Duodenal mucosa (tissue), 2 donors: ENCODE measurements at regions not wholly inside any gene's neighbourhood (a gene's known extent, or its start where the extent isn't known, plus 50 kb on each side); places are given as distances from the start of the nearest gene placed in this dataset.

Experiments
- H3K27ac ChIP-seq: one replicate; pipeline ENCODE4 v1.7.0; 2013; ENCODE audit warnings: low read depth, low read length
- H3K27me3 ChIP-seq, 2 donors: one replicate each; pipeline ENCODE4 v1.7.0; 2013; ENCODE audit warnings: low read length in 2 of 2, control low read depth in 1 of 2; ENCODE audit not compliant: insufficient read depth in 2 of 2, control insufficient read depth in 1 of 2
- H3K36me3 ChIP-seq, 2 donors: one replicate each; pipeline ENCODE4 v1.7.0; 2013; ENCODE audit warnings: low read length in 2 of 2, control low read depth in 1 of 2; ENCODE audit not compliant: insufficient read depth in 2 of 2, control insufficient read depth in 1 of 2
- H3K4me1 ChIP-seq, 2 donors: one replicate each; pipeline ENCODE4 v1.7.0; 2013; ENCODE audit warnings: low read length in 2 of 2, control low read depth in 1 of 2; ENCODE audit not compliant: insufficient read depth in 2 of 2, control insufficient read depth in 1 of 2
- H3K4me3 ChIP-seq, 2 donors: one replicate each; pipeline ENCODE4 v1.7.0; 2013; ENCODE audit warnings: low read length in 2 of 2, low read depth in 1 of 2
- H3K9ac ChIP-seq, 2 donors: one replicate each; pipeline ENCODE4 v1.7.0; 2013; ENCODE audit warnings: low read length in 2 of 2, low read depth in 1 of 2
- H3K9me3 ChIP-seq, 2 donors: one replicate each; pipeline ENCODE4 v1.7.0; 2013; ENCODE audit warnings: low read length in 2 of 2, control low read depth in 1 of 2; ENCODE audit not compliant: control insufficient read depth in 1 of 2

- no peak overlapping the region for H3K4me3 ChIP-seq
These were observed 994.0 kb upstream of the SEMA6D start for GRCh38 chr15:46723308-46723707.

GRCh38 chr15:46732060-46732459, 985.2 kb upstream of the SEMA6D start:
- H3K9ac ChIP-seq, result no peak overlapping the region
- no peak overlapping the region for H3K4me3 ChIP-seq
- H3K4me1 ChIP-seq, result no peaks in the 10 kb centered on the region
- no peaks in the 10 kb centered on the region for H3K27me3 ChIP-seq
- H3K36me3 ChIP-seq, result no peaks in the 10 kb centered on the region
- peaks cover 7 to 17% of the 10 kb centered on the region in 2 donors for H3K9me3 ChIP-seq
- H3K27ac ChIP-seq, result no peak overlapping the region

More at GRCh38 chr15:46723308-46723707, 994.0 kb upstream of the SEMA6D start:
- H3K27me3 ChIP-seq, result no peaks in the 10 kb centered on the region
- peaks cover 0 to 1% of the 10 kb centered on the region in 2 donors for H3K9me3 ChIP-seq
- no peak overlapping the region for H3K9ac ChIP-seq
- H3K36me3 ChIP-seq, result no peaks in the 10 kb centered on the region
- no peak overlapping the region for H3K27ac ChIP-seq
- H3K4me1 ChIP-seq, result no peaks in the 10 kb centered on the region

GRCh38 chr15:46735115-46735514, 982.2 kb upstream of the SEMA6D start:
- no peaks in the 10 kb centered on the region for H3K27me3 ChIP-seq
- no peaks in the 10 kb centered on the region for H3K4me1 ChIP-seq
- H3K9me3 ChIP-seq, result peaks cover 0 to 3% of the 10 kb centered on the region in 2 donors
- H3K27ac ChIP-seq, result no peak overlapping the region
- H3K9ac ChIP-seq, result no peak overlapping the region
- no peaks in the 10 kb centered on the region for H3K36me3 ChIP-seq
- no peak overlapping the region for H3K4me3 ChIP-seq

- no peak overlapping the region for H3K27ac ChIP-seq
- no peak overlapping the region for H3K4me3 ChIP-seq
- H3K36me3 ChIP-seq, result no peaks in the 10 kb centered on the region
- H3K9ac ChIP-seq, result no peak overlapping the region
- no peaks in the 10 kb centered on the region for H3K9me3 ChIP-seq
- H3K27me3 ChIP-seq, result no peaks in the 10 kb centered on the region
- no peaks in the 10 kb centered on the region for H3K4me1 ChIP-seq
These were observed 966.0 kb upstream of the SEMA6D start for GRCh38 chr15:46751303-46751702.

GRCh38 chr15:46753946-46754345, 963.4 kb upstream of the SEMA6D start:
- Histone ChIP-seq H3K9ac (no peak overlapping the region), H3K4me1 (no peaks in the 10 kb centered on the region), H3K4me3 (no peak overlapping the region), H3K36me3 (no peaks in the 10 kb centered on the region), H3K27me3 (no peaks in the 10 kb centered on the region), H3K9me3 (peaks cover 0 to 3% of the 10 kb centered on the region in 2 donors), H3K27ac (no peak overlapping the region)

- Histone ChIP-seq H3K36me3 (no peaks in the 10 kb centered on the region), H3K27me3 (no peaks in the 10 kb centered on the region), H3K4me3 (no peak overlapping the region), H3K4me1 (no peaks in the 10 kb centered on the region), H3K27ac (no peak overlapping the region), H3K9ac (no peak overlapping the region), H3K9me3 (peaks cover 0 to 4% of the 10 kb centered on the region in 2 donors)
These were observed 954.2 kb upstream of the SEMA6D start for GRCh38 chr15:46763091-46763490.

GRCh38 chr15:46764851-46765250, 952.5 kb upstream of the SEMA6D start:
- Histone ChIP-seq H3K4me1 (no peaks in the 10 kb centered on the region), H3K4me3 (no peak overlapping the region), H3K36me3 (no peaks in the 10 kb centered on the region), H3K27me3 (no peaks in the 10 kb centered on the region), H3K9me3 (peaks cover 5 to 12% of the 10 kb centered on the region in 2 donors), H3K9ac (no peak overlapping the region), H3K27ac (no peak overlapping the region)

- no peaks in the 10 kb centered on the region for H3K27me3 ChIP-seq
- no peaks in the 10 kb centered on the region for H3K4me1 ChIP-seq
- H3K9ac ChIP-seq, result no peak overlapping the region
- H3K4me3 ChIP-seq, result no peak overlapping the region
- no peaks in the 10 kb centered on the region for H3K36me3 ChIP-seq
- H3K9me3 ChIP-seq, result peaks cover 5 to 12% of the 10 kb centered on the region in 2 donors
- no peak overlapping the region for H3K27ac ChIP-seq
These were observed 951.3 kb upstream of the SEMA6D start for GRCh38 chr15:46766021-46766420.

GRCh38 chr15:46768287-46768686, 949.0 kb upstream of the SEMA6D start:
- H3K4me3 ChIP-seq, result no peak overlapping the region
- H3K27me3 ChIP-seq, result no peaks in the 10 kb centered on the region
- no peak overlapping the region for H3K9ac ChIP-seq
- peaks cover 5 to 12% of the 10 kb centered on the region in 2 donors for H3K9me3 ChIP-seq
- no peaks in the 10 kb centered on the region for H3K36me3 ChIP-seq
- no peak overlapping the region for H3K27ac ChIP-seq
- H3K4me1 ChIP-seq, result no peaks in the 10 kb centered on the region

GRCh38 chr15:46773016-46773415, 944.3 kb upstream of the SEMA6D start:
- Histone ChIP-seq H3K36me3 (no peaks in the 10 kb centered on the region), H3K27ac (no peak overlapping the region), H3K9ac (no peak overlapping the region), H3K4me1 (no peaks in the 10 kb centered on the region), H3K27me3 (no peaks in the 10 kb centered on the region), H3K4me3 (no peak overlapping the region), H3K9me3 (peaks cover 5 to 12% of the 10 kb centered on the region in 2 donors)

- Histone ChIP-seq H3K27ac (no peak overlapping the region), H3K36me3 (no peaks in the 10 kb centered on the region), H3K4me1 (no peaks in the 10 kb centered on the region), H3K4me3 (no peak overlapping the region), H3K9ac (no peak overlapping the region), H3K9me3 (peaks cover 0 to 8% of the 10 kb centered on the region in 2 donors), H3K27me3 (no peaks in the 10 kb centered on the region)
These were observed 938.4 kb upstream of the SEMA6D start for GRCh38 chr15:46778876-46779275.
